HG03280 (cell line): ENCODE measurements at regions not wholly inside any gene's neighbourhood (a gene's known extent, or its start where the extent isn't known, plus 50 kb on each side); places are given as distances from the start of the nearest gene placed in this dataset.
"Not testable (repeated sequence)": the region's sequence is repeated elsewhere in the genome, so short reads cannot be mapped to it uniquely, and the experiment has no call there.

Source experiments
- ATAC-seq: cut with Tn5 transposase; IDR thresholded peaks from one replicate; pipeline ENCODE4 v1.9.1; 2021; ENCODE audit warnings: mild to moderate bottlenecking, moderate library complexity; ENCODE audit not compliant: unreplicated experiment

- no peak for ATAC-seq
Measured at GRCh38 chrX:121639781-121640180, 592.4 kb downstream of the GLUD2 start.

- ATAC-seq: no peak
Measured at GRCh38 chrX:121641560-121641959, 594.1 kb downstream of the GLUD2 start.

GRCh38 chrX:121642415-121642814, 595.0 kb downstream of the GLUD2 start:
- no peak for ATAC-seq

- ATAC-seq: no peak
Measured at GRCh38 chrX:121649417-121649816, 602.0 kb downstream of the GLUD2 start.

GRCh38 chrX:121655276-121655675, 607.9 kb downstream of the GLUD2 start:
- no peak for ATAC-seq

GRCh38 chrX:121666171-121666570, 618.8 kb downstream of the GLUD2 start:
- no peak for ATAC-seq

GRCh38 chrX:121671649-121672048, 624.2 kb downstream of the GLUD2 start:
- ATAC-seq: no peak

GRCh38 chrX:121709236-121709635, 661.8 kb downstream of the GLUD2 start:
- ATAC-seq: not testable (repeated sequence)

GRCh38 chrX:121733514-121733913, 686.1 kb downstream of the GLUD2 start:
- no peak for ATAC-seq

- ATAC-seq: no peak
Measured at GRCh38 chrX:121746105-121746504, 698.7 kb downstream of the GLUD2 start.

- ATAC-seq: not testable (repeated sequence)
Measured at GRCh38 chrX:121753602-121754001, 706.2 kb downstream of the GLUD2 start.

GRCh38 chrX:121754301-121754700, 706.9 kb downstream of the GLUD2 start:
- ATAC-seq: no peak

- no peak for ATAC-seq
Measured at GRCh38 chrX:121755541-121755940, 708.1 kb downstream of the GLUD2 start.

- ATAC-seq: no peak
Measured at GRCh38 chrX:121761845-121762244, 714.4 kb downstream of the GLUD2 start.

GRCh38 chrX:121763671-121764070, 716.3 kb downstream of the GLUD2 start:
- no peak for ATAC-seq

GRCh38 chrX:121768210-121768609, 720.8 kb downstream of the GLUD2 start:
- ATAC-seq: not testable (repeated sequence)

- no peak for ATAC-seq
Measured at GRCh38 chrX:121781991-121782390, 734.6 kb downstream of the GLUD2 start.

- ATAC-seq: no peak
Measured at GRCh38 chrX:121782544-121782943, 735.1 kb downstream of the GLUD2 start.

GRCh38 chrX:121782976-121783375, 735.6 kb downstream of the GLUD2 start:
- ATAC-seq: no peak

GRCh38 chrX:121802881-121803412, 755.5 kb downstream of the GLUD2 start:
- ATAC-seq: no peak

- ATAC-seq: no peak
Measured at GRCh38 chrX:121823406-121823805, 776.0 kb downstream of the GLUD2 start.

GRCh38 chrX:121831601-121832000, 784.2 kb downstream of the GLUD2 start:
- ATAC-seq: no peak

- no peak for ATAC-seq
Measured at GRCh38 chrX:121832446-121832845, 785.0 kb downstream of the GLUD2 start.
